H1 (cell line): ENCODE measurements at regions not wholly inside any gene's neighbourhood (a gene's known extent, or its start where the extent isn't known, plus 50 kb on each side); places are given as distances from the start of the nearest gene placed in this dataset.

Experiments
- CTCF ChIA-PET: fragments of 300-600 bp; sonication (Branson Sonifier 250); formaldehyde crosslinking; loops from one replicate; lab custom pipeline; 2021; ENCODE audit not compliant: partially characterized antibody; lab: Charles Lee
- POLR2A ChIA-PET: fragments of 300-600 bp; sonication (Branson Sonifier 250); formaldehyde crosslinking; loops from one replicate; lab custom pipeline; 2021; ENCODE audit warnings: inconsistent platforms; ENCODE audit not compliant: partially characterized antibody; lab: Charles Lee
- DNase-seq, 2 experiments: peaks; one replicate each; pipeline versions ENCODE4 v3.0.0 to v3.0.0-alpha.2; 2010 to 2022; ENCODE audit warnings: low spot score in 2 of 2, low read depth in 1 of 2, mixed read lengths in 1 of 2
- FAIRE-seq: peaks from 2 replicates; lab custom pipeline; 2011; peaks lifted over from hg19 to GRCh38; lab: Jason Lieb, UNC
- H2AFZ ChIP-seq: 2 replicates; pipeline ENCODE4 v1.8.1; 2012; ENCODE audit warnings: low read length, inconsistent platforms
- H2AK5ac ChIP-seq: 2 replicates; pipeline ENCODE4 v1.6.1; 2013; ENCODE audit warnings: low read depth, low read length
- H2BK120ac ChIP-seq: replicated peaks from 2 replicates; pipeline ENCODE3; 2013; ENCODE audit warnings: low read depth, low read length, inconsistent platforms
- H2BK12ac ChIP-seq: 2 replicates; pipeline ENCODE4 v1.6.1; 2013; ENCODE audit warnings: low read depth, low read length
- H2BK15ac ChIP-seq: 2 replicates; pipeline ENCODE4 v1.6.1; 2013; ENCODE audit warnings: low read length
- H2BK20ac ChIP-seq: 2 replicates; pipeline ENCODE4 v1.6.1; 2013; ENCODE audit warnings: low read length
- H2BK5ac ChIP-seq: 2 replicates; pipeline ENCODE4 v1.6.1; 2013; ENCODE audit warnings: low read depth, low read length
- H3K14ac ChIP-seq: 2 replicates; pipeline ENCODE4 v1.6.1; 2013; ENCODE audit warnings: inconsistent platforms; ENCODE audit not compliant: insufficient read length
- H3K18ac ChIP-seq: 2 replicates; pipeline ENCODE4 v1.6.1; 2013; ENCODE audit warnings: low read length; ENCODE audit errors: extremely low read depth
- H3K23ac ChIP-seq: 2 replicates; pipeline ENCODE4 v1.6.1; 2013; ENCODE audit warnings: inconsistent platforms; ENCODE audit not compliant: insufficient read length
- H3K23me2 ChIP-seq: 2 replicates; pipeline ENCODE4 v1.6.1; 2013; ENCODE audit warnings: low read depth, low read length
- H3K27ac ChIP-seq: 2 replicates; pipeline ENCODE4 v1.6.1; 2011; ENCODE audit warnings: low read depth, low read length, inconsistent platforms
- H3K27me3 ChIP-seq, 4 experiments: replicated peaks in 1 of 4; 1 replicate in 1 of 4; 2 replicates in 3 of 4; pipeline versions ENCODE4 v1.6.1 to v1.8.1; 2011 to 2013; ENCODE audit warnings: low read length in 3 of 4, mild to moderate bottlenecking in 3 of 4, inconsistent platforms in 2 of 4, mixed read lengths in 2 of 4, moderate library complexity in 1 of 4; ENCODE audit not compliant: control insufficient read depth in 3 of 4, insufficient read depth in 3 of 4; ENCODE audit errors: extremely low read depth in 1 of 4
- H3K36me3 ChIP-seq, 4 experiments: 2 replicates each; pipeline versions ENCODE4 v1.6.1 to v1.8.1; 2011 to 2013; ENCODE audit warnings: mild to moderate bottlenecking in 4 of 4, low read length in 3 of 4, moderate library complexity in 2 of 4, control low read depth in 1 of 4, inconsistent platforms in 1 of 4; ENCODE audit not compliant: insufficient read depth in 4 of 4, control insufficient read depth in 2 of 4
- H3K4ac ChIP-seq: replicated peaks from 2 replicates; pipeline ENCODE3; 2013; ENCODE audit warnings: low read length, low read depth, mixed read lengths, inconsistent platforms; ENCODE audit not compliant: insufficient read length
- H3K4me1 ChIP-seq, 4 experiments: replicated peaks in 1 of 4; 1 replicate in 1 of 4; 2 replicates in 3 of 4; pipeline versions ENCODE4 v1.6.1 to v1.8.1; 2011 to 2013; ENCODE audit warnings: low read length in 3 of 4, inconsistent platforms in 2 of 4, mixed read lengths in 1 of 4; ENCODE audit not compliant: insufficient read depth in 4 of 4, control insufficient read depth in 3 of 4
- H3K4me2 ChIP-seq, 2 experiments: 2 replicates each; pipeline versions ENCODE4 v1.6.1 to v1.8.1; 2011 to 2013; ENCODE audit warnings: low read depth in 2 of 2, low read length in 2 of 2, control low read depth in 1 of 2, inconsistent platforms in 1 of 2, mild to moderate bottlenecking in 1 of 2; ENCODE audit not compliant: insufficient read depth in 1 of 2
- H3K4me3 ChIP-seq, 4 experiments: fragments of 200-600, 300-600 bp in 1 of 4; sonication (generic), shearing (Covaris generic), sonication (Bioruptor Twin) in 1 of 4; 2 replicates each; pipeline versions ENCODE4 v1.5.1 to v1.8.1; 2011 to 2016; ENCODE audit warnings: low read length in 4 of 4, low read depth in 3 of 4, control low read depth in 2 of 4, inconsistent platforms in 2 of 4, mild to moderate bottlenecking in 2 of 4, mixed read lengths in 1 of 4, moderate library complexity in 1 of 4; ENCODE audit not compliant: insufficient read depth in 2 of 4; ENCODE audit errors: extremely low read depth in 1 of 4
- H3K56ac ChIP-seq: replicated peaks from 2 replicates; pipeline ENCODE3; 2013; ENCODE audit warnings: low read depth, mild to moderate bottlenecking, mixed read lengths, low read length, inconsistent platforms; ENCODE audit not compliant: insufficient read length
- H3K79me1 ChIP-seq: 2 replicates; pipeline ENCODE4 v1.6.1; 2013; ENCODE audit warnings: low read depth, low read length, control low read depth
- H3K79me2 ChIP-seq, 2 experiments: 2 replicates each; pipeline versions ENCODE4 v1.6.1 to v1.8.1; 2012 to 2013; ENCODE audit warnings: low read length in 2 of 2, mild to moderate bottlenecking in 2 of 2, inconsistent platforms in 1 of 2; ENCODE audit not compliant: insufficient read depth in 2 of 2, control insufficient read depth in 1 of 2
- H3K9ac ChIP-seq, 4 experiments: replicated peaks in 1 of 4; 1 replicate in 1 of 4; 2 replicates in 3 of 4; pipeline versions ENCODE4 v1.6.1 to v1.8.1; 2011 to 2013; ENCODE audit warnings: low read depth in 3 of 4, low read length in 3 of 4, control low read depth in 2 of 4, mild to moderate bottlenecking in 2 of 4, moderate library complexity in 2 of 4, inconsistent platforms in 1 of 4; ENCODE audit errors: extremely low read depth in 1 of 4
- H3K9me3 ChIP-seq, 2 experiments: 2 replicates each; pipeline versions ENCODE4 v1.6.1 to v1.8.1; 2012 to 2013; ENCODE audit warnings: mild to moderate bottlenecking in 2 of 2, moderate library complexity in 2 of 2, control low read depth in 1 of 2, inconsistent platforms in 1 of 2, low read depth in 1 of 2, low read length in 1 of 2, mixed read lengths in 1 of 2; ENCODE audit not compliant: insufficient read depth in 2 of 2
- H4K20me1 ChIP-seq, 2 experiments: replicated peaks in 1 of 2; 2 replicates each; pipeline versions ENCODE3 to v1.8.1; 2011 to 2013; ENCODE audit warnings: inconsistent platforms in 2 of 2, low read length in 2 of 2, mild to moderate bottlenecking in 1 of 2; ENCODE audit not compliant: insufficient read depth in 2 of 2, control insufficient read depth in 1 of 2
- H4K5ac ChIP-seq: 2 replicates; pipeline ENCODE4 v1.6.1; 2013; ENCODE audit warnings: low read length, low read depth, mixed read lengths, inconsistent platforms; ENCODE audit not compliant: insufficient read length
- H4K8ac ChIP-seq: 2 replicates; pipeline ENCODE4 v1.8.0; 2013; ENCODE audit warnings: mild to moderate bottlenecking, moderate library complexity, low read length, inconsistent platforms; ENCODE audit not compliant: insufficient read depth; ENCODE audit errors: extremely low read depth
- H4K91ac ChIP-seq: replicated peaks from 2 replicates; pipeline ENCODE3; 2013; ENCODE audit warnings: low read length, mixed read lengths, inconsistent platforms; ENCODE audit not compliant: insufficient read length
- BCL11A ChIP-seq, 2 experiments: IDR thresholded peaks; one replicate each; pipeline ENCODE4 v1.6.1; 2011; ENCODE audit warnings: low read depth in 2 of 2, low read length in 2 of 2, mild to moderate bottlenecking in 2 of 2
- GTF2F1 ChIP-seq: IDR thresholded peaks from 2 replicates; pipeline ENCODE4 v1.6.1; 2012; ENCODE audit warnings: low read depth, low read length, improper control_type of control experiment, borderline replicate concordance
- KDM4A ChIP-seq: IDR thresholded peaks from one replicate; pipeline ENCODE4 v1.7.1; 2012; ENCODE audit warnings: low read depth, mild to moderate bottlenecking, moderate library complexity, low read length, inconsistent platforms; ENCODE audit not compliant: severe bottlenecking
- POLR2AphosphoS5 ChIP-seq: IDR thresholded peaks from 2 replicates; pipeline ENCODE4 v1.6.1; 2011; ENCODE audit warnings: low read depth, low read length
- SP1 ChIP-seq: IDR thresholded peaks from 2 replicates; pipeline ENCODE4 v1.6.1; 2011; ENCODE audit warnings: low read depth, low read length
- SP2 ChIP-seq: IDR thresholded peaks from 2 replicates; pipeline ENCODE4 v1.6.1; 2012; ENCODE audit warnings: mild to moderate bottlenecking, low read length, inconsistent platforms
- TEAD4 ChIP-seq: IDR thresholded peaks from 2 replicates; pipeline ENCODE4 v1.6.1; 2012; ENCODE audit warnings: low read depth, low read length, inconsistent platforms, mixed read lengths
- WGBS, 2 experiments: shearing (Covaris generic) in 1 of 2; methylation state at CpG; one replicate each; pipeline versions ENCODE4 v1.1.6 to v1.1.7; 2013 to 2015; ENCODE audit warnings: low lambda C conversion rate in 2 of 2, mixed read lengths in 2 of 2, inconsistent platforms in 1 of 2, low coverage in 1 of 2, missing lambda C conversion rate in 1 of 2; ENCODE audit not compliant: insufficient replicate concordance in 2 of 2, insufficient coverage in 1 of 2, insufficient read length in 1 of 2; ENCODE audit errors: extremely low coverage in 1 of 2, missing lambda C conversion rate in 1 of 2; 5-methylcytosine and 5-hydroxymethylcytosine counted together

DNA sequence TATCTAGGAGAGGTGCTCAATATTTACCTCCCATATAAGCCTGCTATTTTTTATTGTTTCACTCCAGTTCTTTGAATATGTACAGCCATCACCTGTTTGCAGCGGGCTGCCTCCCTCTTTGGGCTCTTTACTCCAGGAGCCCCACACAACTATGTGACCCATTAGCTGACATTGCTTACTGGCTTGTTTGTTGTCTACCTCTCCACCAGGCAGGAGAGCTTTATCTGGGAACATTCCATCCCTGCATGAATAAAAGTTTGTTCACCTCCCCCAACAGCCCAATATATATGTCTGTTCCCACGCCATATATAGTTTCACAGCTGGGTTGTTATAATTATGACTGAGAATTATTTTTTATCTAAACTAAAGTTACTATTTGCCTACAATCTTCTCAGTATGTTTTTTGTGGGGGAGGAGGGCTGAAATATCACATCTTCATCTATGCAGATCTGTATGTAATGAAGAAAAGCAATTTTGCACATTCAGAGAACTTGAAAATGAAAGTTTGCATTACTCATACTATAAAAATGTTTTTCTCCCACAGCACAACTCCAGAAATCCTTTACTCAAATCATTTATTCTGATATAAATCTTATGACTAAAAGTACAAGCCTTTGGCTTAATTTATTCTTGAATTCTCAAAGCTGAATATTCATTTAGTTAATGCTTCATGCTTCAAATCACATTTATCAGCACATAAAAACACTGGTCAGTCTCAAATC lies 61.2 kb upstream of the DAPP1 start:
- Histone ChIP-seq H3K4me2 (no peak overlapping the region), H4K20me1 (no peaks in the 10 kb centered on the region), H2AFZ (peak overlapping the region; percentile 79; the same call in 1 of the 2 replicates), H2BK120ac (no peak overlapping the region), H2BK20ac (no peak overlapping the region), H4K5ac (no peak overlapping the region), H3K18ac (no peak overlapping the region), H3K27ac (no peak overlapping the region), H3K36me3 (no peaks in the 10 kb centered on the region), H3K4me1 (no peaks in the 10 kb centered on the region), H3K4ac (no peak overlapping the region), H3K27me3 (no peaks in the 10 kb centered on the region), H3K56ac (no peak overlapping the region), H2BK12ac (0 out of 2 replicates have a peak overlapping the region, but pooled peaks have one; percentile 11), H3K79me1 (no peaks in the 10 kb centered on the region), H2BK15ac (no peak overlapping the region), H3K79me2 (no peaks in the 10 kb centered on the region), H3K9ac (no peak overlapping the region), H4K91ac (no peak overlapping the region), H3K23ac (no peak overlapping the region), H4K8ac (no peak overlapping the region), H3K4me3 (no peak overlapping the region), H2BK5ac (no peak overlapping the region), H3K9me3 (no peaks in the 10 kb centered on the region), H3K23me2 (no peaks in the 10 kb centered on the region), H3K14ac (no peak overlapping the region), H2AK5ac (no peak overlapping the region)
- POLR2A ChIA-PET, result no interaction called here
- DNase-seq (no peak), FAIRE-seq (no peak)
- TF ChIP-seq KDM4A (no peak), TEAD4 (no peak), POLR2AphosphoS5 (no peak), GTF2F1 (no peak), SP2 (no peak), SP1 (no peak), BCL11A (IDR thresholded peaks at IDR 0.05; ENCODE audit: low read depth in 2 of 2, low read length in 2 of 2) (no peak)
- CTCF ChIA-PET, result interaction anchor here (0.8 to 2.0 kb wide), 2 partner anchors 17 to 22 kb away, joined by 3 to 6 read pairs; no protein-coding TSS in a partner anchor
- WGBS, 2 experiments, result 76% methylated on average over 2 of the region's 2 CpGs; no CpG with 5 or more reads in 1 of the 2 experiments
